ENCODE measurements at regions not wholly inside any gene's neighbourhood (a gene's known extent, or its start where the extent isn't known, plus 50 kb on each side); places are given as distances from the start of the nearest gene placed in this dataset.

DNA sequence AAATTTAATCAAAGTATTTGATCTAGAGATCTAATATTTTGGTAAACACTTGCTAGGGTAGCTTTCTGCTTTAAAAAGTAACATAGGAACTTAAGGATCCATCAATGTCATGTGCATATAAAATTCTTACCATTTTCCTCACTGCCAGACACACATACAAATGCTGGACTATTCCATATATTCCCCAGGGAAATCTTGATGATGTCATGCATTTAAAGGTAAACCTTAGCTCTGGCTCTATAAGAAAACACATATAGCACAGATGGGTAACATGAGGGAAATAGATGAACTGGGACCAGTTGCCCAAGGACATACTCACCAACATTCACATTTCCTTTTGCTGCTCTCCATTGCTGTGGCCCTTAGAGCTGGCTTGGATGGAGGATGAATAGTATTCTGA is 79.1 kb upstream of the FMNL2 start:
- TF ChIP-seq POLR2A (IDR thresholded peaks at IDR 0.05) (no peak), CTCF (IDR thresholded peaks at IDR 0.05) (no peak)

Data from uterus (tissue), 2 donors.